ENCODE measurements at regions not wholly inside any gene's neighbourhood (a gene's known extent, or its start where the extent isn't known, plus 50 kb on each side); places are given as distances from the start of the nearest gene placed in this dataset.
"Not testable (repeated sequence)": the region's sequence is repeated elsewhere in the genome, so short reads cannot be mapped to it uniquely, and the experiment has no call there.

- no peak for DNase-seq
These were observed 1658.2 kb upstream of the PIK3C3 start for GRCh38 chr18:40296717-40297413.

- DNase-seq = no peak
These were observed 1661.9 kb upstream of the PIK3C3 start for GRCh38 chr18:40292985-40293710.

GRCh38 chr18:40283560-40283959, 1671.5 kb upstream of the PIK3C3 start:
- DNase-seq = no peak

GRCh38 chr18:40281356-40281755, 1673.7 kb upstream of the PIK3C3 start:
- DNase-seq = not testable (repeated sequence)

- DNase-seq = no peak
These were observed 1680.3 kb upstream of the PIK3C3 start for GRCh38 chr18:40274618-40275196.

- no peak for DNase-seq
These were observed 1682.3 kb upstream of the PIK3C3 start for GRCh38 chr18:40272630-40273231.

GRCh38 chr18:40259115-40259835, 1695.8 kb upstream of the PIK3C3 start:
- DNase-seq = no peak

- DNase-seq = no peak
These were observed 1696.7 kb upstream of the PIK3C3 start for GRCh38 chr18:40258311-40258710.

- DNase-seq = no peak
These were observed 1704.8 kb upstream of the PIK3C3 start for GRCh38 chr18:40250236-40250635.

- no peak for DNase-seq
These were observed 1705.5 kb upstream of the PIK3C3 start for GRCh38 chr18:40249390-40250080.

- DNase-seq = not testable (repeated sequence)
These were observed 1709.4 kb upstream of the PIK3C3 start for GRCh38 chr18:40245612-40246011.

- DNase-seq = no peak
These were observed 1711.4 kb upstream of the PIK3C3 start for GRCh38 chr18:40243607-40244006.

GRCh38 chr18:40235836-40236235, 1719.2 kb upstream of the PIK3C3 start:
- no peak for DNase-seq

GRCh38 chr18:40235323-40235722, 1719.7 kb upstream of the PIK3C3 start:
- DNase-seq = no peak

GRCh38 chr18:40233931-40234616, 1721.0 kb upstream of the PIK3C3 start:
- DNase-seq = no peak

- DNase-seq = no peak
These were observed 1732.3 kb upstream of the PIK3C3 start for GRCh38 chr18:40222776-40223175.

- no peak for DNase-seq
These were observed 1738.2 kb upstream of the PIK3C3 start for GRCh38 chr18:40216856-40217255.

GRCh38 chr18:40215979-40216378, 1739.1 kb upstream of the PIK3C3 start:
- no peak for DNase-seq

- DNase-seq = no peak
These were observed 1744.3 kb upstream of the PIK3C3 start for GRCh38 chr18:40210696-40211095.

- DNase-seq = no peak
These were observed 1746.1 kb upstream of the PIK3C3 start for GRCh38 chr18:40208958-40209357.

GRCh38 chr18:40197711-40198110, 1757.3 kb upstream of the PIK3C3 start:
- DNase-seq = no peak

- DNase-seq = no peak
These were observed 1768.4 kb upstream of the PIK3C3 start for GRCh38 chr18:40186677-40187076.
